Activated T-cell treated with anti-CD3 and anti-CD28 coated beads, Interleukin-2, amount 50 U/mL, for 24 hours (primary cell): ENCODE measurements at regions not wholly inside any gene's neighbourhood (a gene's known extent, or its start where the extent isn't known, plus 50 kb on each side); places are given as distances from the start of the nearest gene placed in this dataset.
A peak's percentile ranks its signal among the peaks of the same experiment; 100 is the strongest.
"Not testable (repeated sequence)": the region's sequence is repeated elsewhere in the genome, so short reads cannot be mapped to it uniquely, and the experiment has no call there.

ENCODE experiments used
- DNase-seq: peaks from one replicate; pipeline ENCODE4 v3.0.0-alpha.2; 2020
- H3K27ac Mint-ChIP-seq: 2 replicates; pipeline ENCODE4 v1.8.0; 2020; ENCODE audit warnings: mild to moderate bottlenecking, mixed read lengths
- H3K27me3 Mint-ChIP-seq: 2 replicates; pipeline ENCODE4 v1.8.0; 2020; ENCODE audit warnings: mixed read lengths
- H3K36me3 Mint-ChIP-seq: 2 replicates; pipeline ENCODE4 v1.8.0; 2020; ENCODE audit warnings: low read depth, mixed read lengths
- H3K4me1 Mint-ChIP-seq: 2 replicates; pipeline ENCODE4 v1.8.0; 2020; ENCODE audit warnings: low read depth, mixed read lengths
- H3K4me3 Mint-ChIP-seq: 2 replicates; pipeline ENCODE4 v1.8.0; 2020; ENCODE audit warnings: mild to moderate bottlenecking, moderate library complexity, mixed read lengths
- H3K9me3 Mint-ChIP-seq: 2 replicates; pipeline ENCODE4 v1.8.0; 2020; ENCODE audit warnings: mixed read lengths

DNA sequence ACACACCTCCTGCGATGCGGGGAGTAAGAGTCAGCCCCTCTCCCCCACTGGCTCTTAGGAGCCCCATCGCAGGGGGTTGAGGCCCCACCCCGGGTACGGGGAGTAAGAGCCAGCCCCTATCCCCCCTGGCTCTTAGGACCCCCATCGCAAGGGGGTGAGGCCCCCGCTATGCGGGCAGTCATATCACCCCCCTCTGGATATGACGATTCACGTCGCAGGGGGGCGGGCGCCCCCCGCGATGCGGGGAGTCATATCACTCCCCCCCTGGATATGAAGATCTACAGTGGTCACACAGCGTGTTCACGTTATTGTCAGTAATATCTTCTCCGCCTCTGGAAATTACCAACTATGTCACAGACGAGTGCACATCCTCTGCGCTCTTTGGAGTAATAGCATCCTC lies 61.1 kb downstream of the DEFB131A start:
- not testable (repeated sequence) for H3K27ac Mint-ChIP-seq, H3K4me1 Mint-ChIP-seq, H3K36me3 Mint-ChIP-seq, H3K9me3 Mint-ChIP-seq, DNase-seq, H3K27me3 Mint-ChIP-seq, H3K4me3 Mint-ChIP-seq

GRCh38 chr4:9506672-9507071 lies 62.5 kb downstream of the DEFB131A start:
- not testable (repeated sequence) for H3K4me1 Mint-ChIP-seq, H3K9me3 Mint-ChIP-seq, H3K36me3 Mint-ChIP-seq, H3K4me3 Mint-ChIP-seq, H3K27me3 Mint-ChIP-seq, H3K27ac Mint-ChIP-seq, DNase-seq

- not testable (repeated sequence) for H3K9me3 Mint-ChIP-seq, H3K36me3 Mint-ChIP-seq, H3K4me3 Mint-ChIP-seq, H3K27ac Mint-ChIP-seq, H3K27me3 Mint-ChIP-seq, H3K4me1 Mint-ChIP-seq, DNase-seq
These were observed 68.7 kb downstream of the DEFB131A start for GRCh38 chr4:9512941-9513340.

DNA sequence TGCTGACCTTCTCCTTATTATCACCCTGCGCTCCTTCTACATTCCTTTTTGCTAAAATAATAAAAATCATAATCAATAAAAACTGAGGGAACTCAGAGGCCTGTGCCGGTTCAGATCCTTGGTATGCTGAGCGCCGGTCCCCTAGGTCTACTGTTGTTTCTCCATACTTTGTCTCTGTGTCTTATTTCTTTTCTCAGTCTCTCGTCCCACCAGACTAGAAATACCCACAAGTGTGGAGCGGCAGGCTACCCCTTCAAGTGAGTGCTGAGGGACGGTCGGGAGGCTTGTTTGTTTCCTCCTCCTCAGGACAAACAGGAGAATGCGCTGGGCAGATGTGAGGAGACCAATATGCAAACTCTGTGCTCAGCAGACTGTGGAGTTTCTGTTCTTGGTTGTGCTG lies 75.4 kb downstream of the DEFB131A start:
- H3K36me3 Mint-ChIP-seq, DNase-seq, H3K27ac Mint-ChIP-seq, H3K9me3 Mint-ChIP-seq, H3K27me3 Mint-ChIP-seq, H3K4me3 Mint-ChIP-seq, H3K4me1 Mint-ChIP-seq: not testable (repeated sequence)

DNA sequence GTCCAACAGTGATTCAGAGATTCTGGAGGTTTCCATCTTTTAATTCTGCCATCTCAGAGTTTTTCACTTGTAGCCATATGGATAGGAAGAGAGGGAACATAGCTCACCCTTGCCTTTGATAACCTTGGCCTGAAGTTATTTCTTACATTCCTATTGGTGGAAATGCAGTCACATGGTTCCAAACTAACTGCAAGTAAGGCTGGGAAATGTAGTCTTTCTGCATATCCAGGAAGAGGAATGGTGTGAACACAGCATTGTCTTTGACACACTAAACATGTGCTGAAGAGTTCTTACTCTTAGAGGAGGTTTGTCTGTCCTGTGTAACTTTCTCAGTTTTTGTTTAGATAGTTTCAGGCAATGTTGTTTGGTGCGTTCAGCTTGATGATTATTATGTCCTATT lies 78.7 kb downstream of the DEFB131A start:
- H3K4me1 Mint-ChIP-seq, H3K9me3 Mint-ChIP-seq, DNase-seq, H3K36me3 Mint-ChIP-seq, H3K27me3 Mint-ChIP-seq, H3K27ac Mint-ChIP-seq, H3K4me3 Mint-ChIP-seq: not testable (repeated sequence)

GRCh38 chr4:9524406-9524805 lies 80.2 kb downstream of the DEFB131A start:
- not testable (repeated sequence) for H3K9me3 Mint-ChIP-seq, H3K36me3 Mint-ChIP-seq, DNase-seq, H3K4me3 Mint-ChIP-seq, H3K4me1 Mint-ChIP-seq, H3K27ac Mint-ChIP-seq
- peaks cover 18% of the 10 kb centered on the region for H3K27me3 Mint-ChIP-seq

GRCh38 chr4:9532134-9532862 lies 88.1 kb downstream of the DEFB131A start:
- not testable (repeated sequence) for H3K4me1 Mint-ChIP-seq, H3K27ac Mint-ChIP-seq, H3K36me3 Mint-ChIP-seq, H3K9me3 Mint-ChIP-seq
- peak; percentile 87 for DNase-seq
- peak overlapping the region; percentile 68 for H3K4me3 Mint-ChIP-seq
- peaks cover 51% of the 10 kb centered on the region for H3K27me3 Mint-ChIP-seq

DNA sequence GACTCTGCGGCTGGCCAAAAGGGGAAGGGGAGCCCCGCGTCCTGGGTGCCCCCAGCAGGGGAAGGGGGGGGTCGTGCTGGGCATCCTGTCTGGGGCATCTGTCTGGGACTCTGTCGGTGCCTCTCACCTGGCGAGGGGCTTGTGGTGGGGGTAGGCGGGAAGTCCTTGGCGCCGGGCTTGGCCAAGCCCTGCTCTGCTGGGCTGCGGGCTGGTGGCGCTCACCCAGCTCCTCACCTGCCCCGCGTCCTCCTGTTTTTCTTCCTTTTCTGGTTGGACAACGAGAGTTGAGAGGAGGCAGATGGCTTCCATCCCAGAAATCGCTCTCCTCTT lies 88.6 kb downstream of the DEFB131A start:
- peaks cover 54% of the 10 kb centered on the region for H3K27me3 Mint-ChIP-seq
- H3K27ac Mint-ChIP-seq, result not testable (repeated sequence)
- peak overlapping the region; percentile 68 for H3K4me3 Mint-ChIP-seq

GRCh38 chr4:9537101-9537500 lies 92.9 kb downstream of the DEFB131A start:
- H3K27me3 Mint-ChIP-seq, result peaks cover 20% of the 10 kb centered on the region
- not testable (repeated sequence) for DNase-seq, H3K4me1 Mint-ChIP-seq, H3K36me3 Mint-ChIP-seq, H3K4me3 Mint-ChIP-seq, H3K9me3 Mint-ChIP-seq, H3K27ac Mint-ChIP-seq

More for the DNA sequence above, 88.6 kb downstream of the DEFB131A start:
- H3K36me3 Mint-ChIP-seq, H3K9me3 Mint-ChIP-seq, DNase-seq, H3K4me1 Mint-ChIP-seq: not testable (repeated sequence)

- H3K27me3 Mint-ChIP-seq, H3K27ac Mint-ChIP-seq, H3K4me3 Mint-ChIP-seq, H3K36me3 Mint-ChIP-seq, H3K9me3 Mint-ChIP-seq, H3K4me1 Mint-ChIP-seq, DNase-seq: not testable (repeated sequence)
These were observed 95.8 kb downstream of the DEFB131A start for GRCh38 chr4:9539939-9540520.

DNA sequence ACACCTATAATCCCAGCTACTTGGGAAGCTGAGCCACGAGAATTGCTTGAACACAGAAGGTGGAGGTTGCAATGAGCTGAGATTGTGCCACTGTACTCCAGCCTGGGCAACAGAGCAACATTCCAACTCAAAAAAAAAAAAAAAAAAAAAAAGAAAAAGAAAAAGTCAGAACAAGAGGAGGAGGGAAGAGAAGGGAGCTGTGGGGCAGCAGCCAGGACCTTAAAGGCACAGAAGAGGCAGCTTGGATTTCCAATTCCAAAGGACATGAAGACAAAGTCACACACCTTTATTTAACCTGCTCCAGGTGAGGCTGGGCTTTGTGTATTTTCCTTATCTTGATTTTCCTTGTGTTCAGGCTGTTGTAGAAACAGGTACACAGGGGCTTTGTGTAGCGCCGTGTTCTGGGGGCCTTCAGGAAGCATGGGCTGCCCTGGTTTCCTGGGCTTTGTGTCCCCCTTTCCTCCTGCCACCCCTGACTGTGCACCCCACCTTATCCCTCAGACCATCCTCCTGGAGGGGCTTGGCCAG lies 97.2 kb downstream of the DEFB131A start:
- H3K4me3 Mint-ChIP-seq, H3K9me3 Mint-ChIP-seq, H3K27ac Mint-ChIP-seq, H3K27me3 Mint-ChIP-seq, DNase-seq, H3K4me1 Mint-ChIP-seq, H3K36me3 Mint-ChIP-seq: not testable (repeated sequence)

GRCh38 chr4:9544851-9545250 lies 100.6 kb downstream of the DEFB131A start:
- DNase-seq, H3K4me1 Mint-ChIP-seq, H3K27ac Mint-ChIP-seq, H3K4me3 Mint-ChIP-seq, H3K36me3 Mint-ChIP-seq, H3K27me3 Mint-ChIP-seq, H3K9me3 Mint-ChIP-seq: not testable (repeated sequence)

- H3K27ac Mint-ChIP-seq, H3K27me3 Mint-ChIP-seq, DNase-seq, H3K36me3 Mint-ChIP-seq, H3K4me1 Mint-ChIP-seq, H3K4me3 Mint-ChIP-seq, H3K9me3 Mint-ChIP-seq: not testable (repeated sequence)
These were observed 103.3 kb downstream of the DEFB131A start for GRCh38 chr4:9547470-9547869.

DNA sequence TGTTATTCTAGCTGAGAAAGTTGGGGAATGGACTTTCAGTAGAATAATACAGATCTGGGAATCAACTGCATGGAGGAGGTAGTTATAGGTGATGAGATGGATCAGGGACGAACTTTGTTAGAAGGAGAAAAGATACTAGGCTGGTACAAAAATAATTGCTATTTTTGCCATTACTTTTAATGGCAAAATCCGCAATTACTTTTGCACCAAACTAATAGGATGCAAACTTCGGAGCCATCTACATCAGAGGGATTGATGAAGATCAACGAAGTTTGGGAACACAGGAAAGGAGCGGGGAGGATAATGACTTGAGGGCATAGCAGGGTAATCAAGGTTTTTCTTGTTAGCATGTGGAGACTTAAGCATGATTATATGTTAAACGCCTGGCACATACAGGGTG lies 111.9 kb downstream of the DEFB131A start:
- H3K9me3 Mint-ChIP-seq, H3K4me3 Mint-ChIP-seq, H3K4me1 Mint-ChIP-seq, H3K36me3 Mint-ChIP-seq, H3K27ac Mint-ChIP-seq, DNase-seq, H3K27me3 Mint-ChIP-seq: not testable (repeated sequence)

GRCh38 chr4:9577869-9578268 lies 133.7 kb downstream of the DEFB131A start:
- not testable (repeated sequence) for H3K4me3 Mint-ChIP-seq, H3K4me1 Mint-ChIP-seq, H3K27ac Mint-ChIP-seq, H3K36me3 Mint-ChIP-seq, H3K27me3 Mint-ChIP-seq, DNase-seq
- peaks cover 35% of the 10 kb centered on the region for H3K9me3 Mint-ChIP-seq

GRCh38 chr4:9582880-9583279 lies 138.7 kb downstream of the DEFB131A start:
- not testable (repeated sequence) for DNase-seq, H3K4me1 Mint-ChIP-seq, H3K27ac Mint-ChIP-seq, H3K4me3 Mint-ChIP-seq, H3K27me3 Mint-ChIP-seq, H3K36me3 Mint-ChIP-seq
- peaks cover 15% of the 10 kb centered on the region for H3K9me3 Mint-ChIP-seq
